OCI-LY3 (cell line): ENCODE measurements at regions not wholly inside any gene's neighbourhood (a gene's known extent, or its start where the extent isn't known, plus 50 kb on each side); places are given as distances from the start of the nearest gene placed in this dataset.

Source experiments
- H2AFZ ChIP-seq: fragments of 200-600, 300-600 bp; shearing (Covaris generic); 2 replicates; pipeline ENCODE4 v1.6.0; 2014; ENCODE audit warnings: antibody characterized with exemption, low read depth, low read length
- H3K27ac ChIP-seq: fragments of 200-600, 300-600 bp; sonication (generic); 2 replicates; pipeline ENCODE4 v1.5.1; 2014; ENCODE audit warnings: mild to moderate bottlenecking, low read length, moderate library complexity, mixed read lengths
- H3K27me3 ChIP-seq: fragments of 200-600, 300-600 bp; sonication (generic); 2 replicates; pipeline ENCODE4 v1.6.1; 2014; ENCODE audit warnings: low read depth, low read length, mixed read lengths
- H3K36me3 ChIP-seq: fragments of 200-600, 300-600 bp; sonication (generic); replicated peaks from 2 replicates; pipeline ENCODE3; 2014; ENCODE audit warnings: low read depth, low read length, mixed read lengths
- H3K4me1 ChIP-seq: fragments of 300-600, 200-600 bp; sonication (generic); 2 replicates; pipeline ENCODE4 v1.6.1; 2014; ENCODE audit warnings: low read length, mixed read lengths
- H3K4me2 ChIP-seq: fragments of 200-600, 300-600 bp; sonication (generic); 2 replicates; pipeline ENCODE4 v1.6.1; 2014; ENCODE audit warnings: low read length, mixed read lengths
- H3K4me3 ChIP-seq: fragments of 300-600, 200-600 bp; sonication (generic); 2 replicates; pipeline ENCODE4 v1.5.1; 2014; ENCODE audit warnings: antibody characterized with exemption, mild to moderate bottlenecking, low read length, moderate library complexity
- H3K79me2 ChIP-seq: fragments of 300-600, 200-600 bp; shearing (Covaris generic); 2 replicates; pipeline ENCODE4 v1.6.1; 2014; ENCODE audit warnings: mild to moderate bottlenecking, low read length, mixed read lengths
- H3K9ac ChIP-seq: fragments of 300-600, 200-600 bp; shearing (Covaris generic); 2 replicates; pipeline ENCODE4 v1.6.0; 2014; ENCODE audit warnings: mild to moderate bottlenecking, low read length, moderate library complexity
- H3K9me3 ChIP-seq: fragments of 200-600, 300-600 bp; shearing (Covaris generic); 2 replicates; pipeline ENCODE4 v1.6.1; 2014; ENCODE audit warnings: low read length, mixed read lengths; ENCODE audit not compliant: insufficient read depth
- H4K20me1 ChIP-seq: fragments of 200-600, 300-600 bp; sonication (generic); 2 replicates; pipeline ENCODE4 v1.6.1; 2016; ENCODE audit warnings: low read length, mixed read lengths; ENCODE audit not compliant: insufficient read depth
- CTCF ChIP-seq: fragments of 200-600, 300-600 bp; sonication (generic); IDR thresholded peaks from 2 replicates; pipeline ENCODE4 v1.5.1; 2014; ENCODE audit warnings: antibody characterized with exemption, low read length, low read depth
- EZH2phosphoT487 ChIP-seq: fragments of 200-600 bp; shearing (Covaris generic); IDR thresholded peaks from 2 replicates; pipeline ENCODE4 v1.6.1; 2018; ENCODE audit warnings: antibody characterized with exemption, mixed run types, low read depth

- Histone ChIP-seq H3K4me3 (no peak overlapping the region), H2AFZ (no peak overlapping the region), H3K4me1 (peaks cover 24% of the 10 kb centered on the region), H4K20me1 (no peaks in the 10 kb centered on the region), H3K79me2 (no peaks in the 10 kb centered on the region), H3K9ac (no peak overlapping the region), H3K4me2 (no peak overlapping the region), H3K9me3 (no peaks in the 10 kb centered on the region), H3K27me3 (no peaks in the 10 kb centered on the region), H3K27ac (no peak overlapping the region), H3K36me3 (no peaks in the 10 kb centered on the region)
- TF ChIP-seq EZH2phosphoT487 (no peak), CTCF (no peak)
These were observed 204.7 kb upstream of the BLID start for GRCh38 chr11:122320671-122321070.

- no peaks in the 10 kb centered on the region for H3K27me3 ChIP-seq
- no peaks in the 10 kb centered on the region for H3K36me3 ChIP-seq
- H2AFZ ChIP-seq, result peak overlapping the region; percentile 62; the same call in 1 of the 2 replicates
- H3K9me3 ChIP-seq, result no peaks in the 10 kb centered on the region
- peaks cover 25% of the 10 kb centered on the region for H3K4me1 ChIP-seq
- H3K4me3 ChIP-seq, result no peak overlapping the region
- TF ChIP-seq CTCF (no peak), EZH2phosphoT487 (no peak)
- H4K20me1 ChIP-seq, result no peaks in the 10 kb centered on the region
- peak overlapping the region; percentile 33; the same call in 1 of the 2 replicates for H3K4me2 ChIP-seq
- no peaks in the 10 kb centered on the region for H3K79me2 ChIP-seq
- no peak overlapping the region for H3K27ac ChIP-seq
- H3K9ac ChIP-seq, result no peak overlapping the region
These were observed 203.9 kb upstream of the BLID start for GRCh38 chr11:122319691-122320620.

GRCh38 chr11:122319085-122319484 is 203.1 kb upstream of the BLID start:
- H3K27me3 ChIP-seq, result no peaks in the 10 kb centered on the region
- no peak overlapping the region for H3K4me3 ChIP-seq
- H3K36me3 ChIP-seq, result no peaks in the 10 kb centered on the region
- H3K79me2 ChIP-seq, result no peaks in the 10 kb centered on the region
- no peak overlapping the region for H2AFZ ChIP-seq
- no peaks in the 10 kb centered on the region for H3K9me3 ChIP-seq
- TF ChIP-seq EZH2phosphoT487, result no peak
- TF ChIP-seq CTCF, result no peak
- peaks cover 25% of the 10 kb centered on the region for H3K4me1 ChIP-seq
- H3K9ac ChIP-seq, result no peak overlapping the region
- H3K27ac ChIP-seq, result no peak overlapping the region
- no peak overlapping the region for H3K4me2 ChIP-seq
- H4K20me1 ChIP-seq, result no peaks in the 10 kb centered on the region

GRCh38 chr11:122317305-122317704 is 201.3 kb upstream of the BLID start:
- no peaks in the 10 kb centered on the region for H3K36me3 ChIP-seq
- no peaks in the 10 kb centered on the region for H3K9me3 ChIP-seq
- H4K20me1 ChIP-seq, result no peaks in the 10 kb centered on the region
- H3K4me1 ChIP-seq, result peaks cover 25% of the 10 kb centered on the region
- H2AFZ ChIP-seq, result no peak overlapping the region
- no peak overlapping the region for H3K4me3 ChIP-seq
- TF ChIP-seq EZH2phosphoT487 (no peak), CTCF (no peak)
- no peak overlapping the region for H3K27ac ChIP-seq
- H3K4me2 ChIP-seq, result no peak overlapping the region
- H3K27me3 ChIP-seq, result no peaks in the 10 kb centered on the region
- no peak overlapping the region for H3K9ac ChIP-seq
- no peaks in the 10 kb centered on the region for H3K79me2 ChIP-seq
